UCSD-AML1 (cell line): ENCODE measurements at regions not wholly inside any gene's neighbourhood (a gene's known extent, or its start where the extent isn't known, plus 50 kb on each side); places are given as distances from the start of the nearest gene placed in this dataset.

ENCODE experiments used
- DNase-seq: peaks from one replicate; lab custom pipeline; 2025; ENCODE audit not compliant: unreplicated experiment; lab: John Stamatoyannopoulos, UW

DNA sequence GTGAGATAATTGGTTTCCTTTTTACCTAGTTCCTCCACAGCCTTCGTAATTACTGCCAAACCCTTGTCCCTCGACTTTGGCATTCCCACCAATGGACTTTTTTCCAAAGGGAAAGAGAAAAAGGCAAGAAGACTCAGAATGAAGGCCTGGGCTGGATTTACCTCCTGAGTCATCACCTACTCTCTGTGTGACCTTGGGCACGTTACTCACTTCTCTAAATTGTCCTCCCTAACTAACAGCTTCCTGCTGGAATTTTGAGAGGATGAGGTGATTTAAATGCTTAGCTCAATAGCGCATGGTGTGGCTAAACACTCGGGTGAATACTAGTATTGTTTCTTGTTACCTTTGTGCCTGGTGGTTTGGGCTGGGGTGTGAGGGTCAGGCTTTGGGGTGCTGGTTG is 146.6 kb downstream of the DHX35 start:
- no peak for DNase-seq

DNA sequence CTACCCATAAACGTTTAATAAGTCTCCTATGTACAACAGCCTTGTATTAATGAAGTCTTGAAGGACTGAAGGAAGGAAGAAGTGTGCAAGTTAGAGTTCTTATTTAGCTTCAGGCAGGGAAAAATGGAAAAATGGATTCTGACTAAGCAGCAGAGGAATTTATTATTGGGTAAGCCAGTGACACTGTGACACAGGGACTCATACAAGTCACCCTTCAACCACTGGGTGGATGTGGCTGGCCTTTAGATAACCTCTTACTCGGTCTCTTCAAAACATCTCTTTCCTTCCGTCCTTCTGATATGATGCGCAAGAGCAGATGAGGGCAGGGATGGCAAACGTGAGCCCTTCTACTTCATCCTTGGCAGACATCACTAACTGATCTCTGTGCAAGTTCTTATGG is 145.6 kb downstream of the DHX35 start:
- DNase-seq = no peak

DNA sequence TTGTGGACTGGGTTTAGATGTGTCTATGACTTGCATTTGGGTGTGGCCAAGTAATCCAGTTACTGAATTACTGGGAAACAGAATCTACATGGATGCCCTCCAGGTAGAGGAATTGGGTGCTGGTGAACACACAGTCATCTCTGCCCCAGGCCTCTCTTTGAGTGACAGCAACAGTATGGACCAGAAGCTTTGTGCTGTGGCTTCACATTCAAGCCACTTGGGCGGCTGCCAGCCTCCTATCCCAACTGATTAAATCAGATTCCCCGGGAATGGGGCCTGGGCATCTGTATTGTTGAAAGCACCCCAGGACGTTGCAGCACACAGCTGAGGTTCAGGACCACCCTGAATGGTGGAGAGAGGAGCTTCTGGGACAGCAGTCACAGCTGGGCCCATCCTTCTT is 144.6 kb downstream of the DHX35 start:
- DNase-seq = no peak

DNA sequence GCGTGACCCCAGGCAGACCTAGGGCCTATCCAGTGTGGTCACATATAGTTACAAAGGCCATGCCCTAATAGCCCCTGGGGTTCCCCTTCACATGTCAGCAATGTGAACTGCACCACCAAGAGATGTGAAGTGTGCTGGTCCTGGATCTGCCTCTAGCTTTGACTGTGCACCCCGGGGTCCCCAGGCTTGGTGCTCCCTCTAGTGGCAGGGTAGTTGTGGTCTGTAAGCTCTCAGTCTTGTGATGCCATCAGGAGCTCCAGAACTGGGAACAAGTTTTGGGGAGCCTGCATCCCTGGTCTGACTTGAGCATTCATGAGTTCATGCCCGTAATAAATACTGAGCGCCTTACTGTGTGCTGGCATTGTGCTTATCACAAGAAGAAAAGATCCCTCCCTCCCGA is 143.4 kb downstream of the DHX35 start:
- DNase-seq = peak; percentile 36

DNA sequence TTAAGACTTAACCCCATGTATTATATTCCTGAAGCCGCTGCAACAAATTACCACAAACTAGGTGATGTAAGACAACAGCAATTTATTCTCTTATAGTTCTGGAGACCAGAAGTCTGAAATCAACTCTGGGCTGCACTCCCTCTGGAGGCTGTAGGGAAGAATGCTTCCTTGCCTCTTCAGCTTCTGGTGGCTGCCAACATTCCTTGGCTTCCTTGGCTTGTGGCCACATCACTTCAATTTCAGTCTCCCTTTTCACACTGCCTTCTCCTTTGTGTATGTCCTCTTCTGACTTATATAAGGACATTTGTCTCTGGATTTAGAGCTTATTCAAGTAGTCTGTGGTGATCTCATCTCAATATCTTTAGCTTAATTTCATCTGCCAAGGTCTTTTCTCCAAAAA is 141.6 kb downstream of the DHX35 start:
- DNase-seq = no peak

DNA sequence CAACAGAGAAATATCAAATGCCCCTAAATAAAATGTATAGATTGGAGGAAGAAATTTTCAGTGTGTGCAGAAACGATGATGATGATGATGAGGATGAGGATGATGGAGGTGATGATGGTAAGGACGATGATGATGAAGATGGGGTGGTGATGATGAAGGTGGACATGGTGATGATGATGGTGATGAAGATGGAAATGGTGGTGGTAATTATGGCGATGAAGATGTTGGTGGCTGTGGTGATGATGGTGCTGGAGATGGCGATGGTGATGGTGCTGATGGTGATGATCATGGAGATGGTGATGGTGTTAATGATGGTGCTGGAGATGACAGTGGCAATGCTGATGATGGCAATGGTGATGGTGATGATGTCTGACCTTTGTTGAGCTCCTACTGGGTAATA is 141.2 kb downstream of the DHX35 start:
- no peak for DNase-seq

DNA sequence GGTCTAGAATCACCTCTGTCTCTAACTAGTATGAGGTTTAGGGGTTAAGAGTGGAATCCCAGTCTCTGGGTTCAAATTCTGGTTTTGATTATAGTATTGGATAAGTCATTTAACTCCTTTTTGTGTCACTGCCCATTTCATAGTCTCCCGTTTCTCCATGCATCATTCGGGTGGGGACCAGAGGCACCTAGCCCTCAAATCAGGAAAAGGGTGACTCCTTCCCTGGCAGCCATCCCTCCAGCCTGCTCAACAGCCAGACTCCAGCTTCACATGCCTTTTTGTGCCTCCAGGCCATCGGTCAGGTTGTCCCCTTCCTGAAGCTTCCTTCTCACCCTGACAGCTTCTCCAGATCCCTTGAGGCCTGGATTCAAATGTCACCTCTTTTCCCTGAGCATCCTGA is 139.8 kb downstream of the DHX35 start:
- DNase-seq = no peak

DNA sequence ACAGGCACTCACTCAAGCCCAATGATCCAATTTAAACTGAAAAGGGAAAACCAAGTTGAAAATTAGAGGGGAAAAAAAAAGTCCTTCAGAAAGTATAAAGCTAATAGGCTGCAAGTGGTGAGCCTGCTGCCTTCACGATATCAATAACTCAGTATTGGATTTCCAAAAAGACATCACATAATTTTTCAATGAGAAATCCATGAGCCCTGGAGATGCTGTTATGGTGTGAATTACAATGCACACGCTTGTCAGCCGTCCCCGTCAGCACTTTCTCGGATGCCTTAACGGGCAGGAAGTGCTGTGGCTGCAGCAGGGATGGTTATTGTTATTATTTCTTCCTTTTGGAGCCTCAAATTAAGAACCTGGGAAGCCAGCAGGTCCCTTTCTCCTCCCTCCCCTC is 138.5 kb downstream of the DHX35 start:
- no peak for DNase-seq

DNA sequence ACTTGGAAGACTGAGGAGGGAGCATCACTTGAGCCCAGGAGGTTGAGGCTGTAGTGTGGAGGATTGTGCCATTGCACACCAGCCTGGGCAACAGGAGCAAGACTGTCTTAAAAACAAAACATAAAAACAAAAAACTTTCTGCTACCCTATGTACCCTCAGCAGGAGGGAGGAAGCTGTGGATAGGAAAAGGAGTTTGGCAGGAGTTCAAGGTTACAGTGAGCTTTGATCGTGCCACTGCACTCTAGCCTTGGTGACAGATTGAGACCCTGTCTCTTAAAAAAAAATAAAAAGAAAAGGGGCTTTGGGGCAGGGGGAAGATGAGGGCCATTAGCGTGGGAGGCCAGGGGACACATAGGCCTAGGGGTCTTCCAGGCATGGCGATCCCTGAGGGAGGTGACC is 135.7 kb downstream of the DHX35 start:
- DNase-seq = no peak

DNA sequence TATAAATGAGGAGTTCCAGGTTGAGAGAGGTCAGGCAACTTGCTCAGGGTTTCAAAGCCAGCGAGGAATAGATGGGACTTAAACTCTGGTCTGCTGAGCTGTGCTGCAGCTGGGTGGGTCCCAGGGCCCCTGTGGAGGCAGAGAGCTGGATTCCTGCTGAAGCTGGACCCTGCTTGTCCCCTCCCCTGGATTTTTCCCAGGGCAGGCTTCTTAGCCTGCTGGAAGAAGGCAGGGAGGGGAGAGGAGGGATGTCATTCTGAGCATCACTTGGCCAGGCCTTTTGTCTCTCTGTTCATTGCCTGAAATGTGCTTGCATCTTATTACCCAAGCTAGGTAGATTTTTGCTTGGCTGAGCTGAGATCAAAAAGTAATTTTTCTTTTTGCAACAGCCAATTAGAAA is 133.7 kb downstream of the DHX35 start:
- no peak for DNase-seq

DNA sequence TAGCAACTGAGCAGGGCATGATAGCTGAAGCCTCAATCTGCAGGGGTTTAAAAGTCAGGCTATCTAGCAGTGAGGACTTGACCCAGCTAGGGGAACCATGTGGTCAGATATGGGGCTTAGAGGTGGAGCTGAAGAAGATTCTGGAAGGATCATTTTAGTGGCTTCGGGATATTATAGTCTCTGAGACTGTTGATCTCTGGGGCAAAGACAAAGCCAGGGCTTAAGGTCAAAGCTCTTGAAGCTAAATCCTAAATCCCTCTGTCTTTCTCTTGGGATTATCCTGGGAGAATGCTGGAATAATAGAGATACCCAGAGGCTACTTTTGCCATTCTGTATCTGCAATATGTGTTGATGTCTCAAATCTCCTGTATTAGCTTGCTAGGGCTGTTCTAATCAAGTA is 132.2 kb downstream of the DHX35 start:
- DNase-seq = no peak

DNA sequence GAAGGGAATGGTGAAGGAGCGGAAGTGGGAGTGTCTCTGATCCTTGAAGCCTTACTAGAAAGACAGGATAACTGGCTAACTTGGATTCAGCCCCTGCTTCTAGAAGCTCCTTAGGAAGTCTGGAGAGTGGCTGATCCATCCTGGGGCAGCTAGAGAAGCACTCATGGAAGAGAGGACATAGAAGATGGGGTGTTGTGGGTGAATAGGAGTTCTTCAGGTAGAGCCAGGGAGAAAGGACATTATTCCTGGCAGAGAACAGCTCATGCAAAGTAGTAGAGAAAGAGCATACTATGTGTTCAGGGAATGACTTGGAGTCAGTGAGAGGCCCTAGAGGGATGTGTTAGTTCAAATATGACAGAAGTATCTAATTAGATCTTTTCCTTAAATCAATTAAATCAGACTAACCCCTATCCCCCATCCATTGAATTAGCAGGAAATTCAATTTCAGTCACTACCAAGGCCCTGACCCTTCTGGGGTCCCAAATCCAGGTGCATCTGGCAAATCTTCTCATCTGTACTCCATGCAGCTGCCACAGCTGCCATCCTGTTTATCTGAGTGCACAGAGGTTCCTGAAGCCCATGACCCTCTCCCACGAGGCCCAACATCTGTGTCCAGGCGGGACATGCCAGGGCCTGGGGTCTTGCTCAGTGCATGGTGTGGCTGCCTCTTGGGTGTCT is 130.7 kb downstream of the DHX35 start:
- no peak for DNase-seq

DNA sequence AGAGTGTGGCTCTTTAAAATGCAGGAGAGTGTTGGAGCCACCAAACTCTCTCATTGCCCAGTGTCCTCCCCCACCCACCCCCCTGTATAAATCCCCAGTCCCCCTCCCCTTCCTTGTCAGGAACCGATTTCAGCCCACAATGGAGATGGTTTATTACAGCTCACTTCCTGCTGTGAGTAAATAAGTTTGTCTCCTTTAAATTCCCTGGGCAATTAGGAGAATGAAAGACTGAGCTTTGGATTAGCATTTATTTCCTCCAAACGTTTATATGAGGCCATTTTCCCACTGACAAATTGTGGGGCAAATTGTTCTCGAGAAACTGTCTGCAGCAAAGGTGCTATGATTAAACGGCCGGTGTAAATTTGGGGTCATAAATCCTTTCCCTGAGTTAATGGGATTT is 128.8 kb downstream of the DHX35 start:
- DNase-seq = no peak

DNA sequence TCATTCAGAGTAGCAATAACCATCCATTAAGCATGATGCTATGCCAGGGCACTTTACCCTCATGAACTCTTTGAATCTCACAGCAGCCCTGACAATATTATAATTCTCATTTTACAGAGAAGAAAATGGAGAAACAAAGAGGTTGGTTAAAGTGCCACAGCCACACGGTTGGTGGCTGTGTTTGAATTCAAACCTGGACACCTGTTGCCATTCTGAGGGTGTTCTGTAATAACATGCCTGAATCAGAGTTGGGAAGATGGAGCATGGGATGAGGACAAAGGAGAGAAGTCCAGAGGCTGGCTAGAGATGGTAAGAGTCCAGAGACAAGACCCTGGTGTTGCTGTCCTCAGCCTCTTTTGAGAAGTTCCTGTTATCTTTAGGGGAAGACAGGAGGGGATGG is 127.7 kb downstream of the DHX35 start:
- DNase-seq = no peak
